ENCODE measurements at regions not wholly inside any gene's neighbourhood (a gene's known extent, or its start where the extent isn't known, plus 50 kb on each side); places are given as distances from the start of the nearest gene placed in this dataset.

DNA sequence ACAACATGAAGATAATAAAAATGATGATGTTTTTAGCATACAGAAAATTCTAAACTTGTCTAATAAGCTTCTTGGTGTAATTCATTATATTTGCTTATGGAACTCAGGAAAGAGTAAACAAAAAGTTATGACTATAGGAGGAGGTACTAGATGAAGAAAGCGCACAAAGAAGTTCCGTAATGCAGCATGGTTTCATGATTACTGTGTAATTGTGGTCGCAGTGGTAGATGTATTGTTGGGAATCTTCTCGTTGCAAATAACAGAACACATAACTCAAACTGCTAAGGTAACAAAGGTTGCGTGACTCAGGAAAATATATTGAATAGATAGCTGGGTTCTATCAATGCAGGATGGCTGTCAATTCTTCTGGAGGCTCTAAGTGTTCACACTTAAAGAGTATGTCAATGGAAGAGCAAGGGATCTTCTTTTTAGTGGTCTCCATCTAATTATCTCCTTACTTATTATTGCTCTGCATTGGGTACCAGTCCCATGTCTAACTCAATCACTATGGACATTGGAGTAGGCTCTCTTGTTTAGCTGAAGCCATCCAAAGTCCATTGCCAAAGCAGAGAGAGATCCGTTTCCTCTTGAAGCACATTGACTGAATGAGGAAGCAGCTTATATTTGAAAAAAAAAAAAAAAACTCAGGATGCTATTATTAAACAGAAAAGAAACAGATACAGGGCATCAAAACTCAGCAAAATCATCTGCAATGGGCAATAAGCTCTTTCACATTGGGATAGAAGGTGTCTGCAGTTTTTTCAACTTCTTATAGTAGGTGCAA is 283.4 kb upstream of the ATP2B1 start:
- TF ChIP-seq POLR2A (IDR thresholded peaks at IDR 0.05; ENCODE audit: low read depth, low read length) (no peak), POLR2AphosphoS2 (IDR thresholded peaks at IDR 0.05; ENCODE audit: low read depth, low read length) (no peak), ZNF217 (IDR thresholded peaks at IDR 0.05) (no peak), SUZ12 (IDR thresholded peaks at IDR 0.05; ENCODE audit: unreplicated experiment) (no peak), SIN3A (IDR thresholded peaks at IDR 0.05; ENCODE audit: low read depth, low read length) (no peak), CTCF (IDR thresholded peaks at IDR 0.05 in 2 of 3, conservative IDR thresholded peaks at IDR 0.05 in 1 of 3; ENCODE audit: control insufficient read depth in 2 of 3, extremely low read depth in 1 of 3, insufficient read depth in 1 of 3, low read depth in 3 of 3, low read length in 3 of 3) (no peak), USF2 (IDR thresholded peaks at IDR 0.05; ENCODE audit: borderline replicate concordance, low read depth, low read length) (no peak), RUNX3 (IDR thresholded peaks at IDR 0.05; ENCODE audit: low read length) (peak; percentile 48; the same call in 1 of the 2 replicates), RFX5 (IDR thresholded peaks at IDR 0.05; ENCODE audit: low read depth, low read length) (no peak)
- TF ChIP-seq, protein P1, sequence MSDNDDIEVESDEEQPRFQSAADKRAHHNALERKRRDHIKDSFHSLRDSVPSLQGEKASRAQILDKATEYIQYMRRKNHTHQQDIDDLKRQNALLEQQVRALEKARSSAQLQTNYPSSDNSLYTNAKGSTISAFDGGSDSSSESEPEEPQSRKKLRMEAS (IDR thresholded peaks at IDR 0.05; ENCODE audit: low read depth, low read length), result no peak
- TF ChIP-seq, protein P2, sequence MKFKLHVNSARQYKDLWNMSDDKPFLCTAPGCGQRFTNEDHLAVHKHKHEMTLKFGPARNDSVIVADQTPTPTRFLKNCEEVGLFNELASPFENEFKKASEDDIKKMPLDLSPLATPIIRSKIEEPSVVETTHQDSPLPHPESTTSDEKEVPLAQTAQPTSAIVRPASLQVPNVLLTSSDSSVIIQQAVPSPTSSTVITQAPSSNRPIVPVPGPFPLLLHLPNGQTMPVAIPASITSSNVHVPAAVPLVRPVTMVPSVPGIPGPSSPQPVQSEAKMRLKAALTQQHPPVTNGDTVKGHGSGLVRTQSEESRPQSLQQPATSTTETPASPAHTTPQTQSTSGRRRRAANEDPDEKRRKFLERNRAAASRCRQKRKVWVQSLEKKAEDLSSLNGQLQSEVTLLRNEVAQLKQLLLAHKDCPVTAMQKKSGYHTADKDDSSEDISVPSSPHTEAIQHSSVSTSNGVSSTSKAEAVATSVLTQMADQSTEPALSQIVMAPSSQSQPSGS (IDR thresholded peaks at IDR 0.05; ENCODE audit: low read length), result no peak
- TF ChIP-seq, protein P3, sequence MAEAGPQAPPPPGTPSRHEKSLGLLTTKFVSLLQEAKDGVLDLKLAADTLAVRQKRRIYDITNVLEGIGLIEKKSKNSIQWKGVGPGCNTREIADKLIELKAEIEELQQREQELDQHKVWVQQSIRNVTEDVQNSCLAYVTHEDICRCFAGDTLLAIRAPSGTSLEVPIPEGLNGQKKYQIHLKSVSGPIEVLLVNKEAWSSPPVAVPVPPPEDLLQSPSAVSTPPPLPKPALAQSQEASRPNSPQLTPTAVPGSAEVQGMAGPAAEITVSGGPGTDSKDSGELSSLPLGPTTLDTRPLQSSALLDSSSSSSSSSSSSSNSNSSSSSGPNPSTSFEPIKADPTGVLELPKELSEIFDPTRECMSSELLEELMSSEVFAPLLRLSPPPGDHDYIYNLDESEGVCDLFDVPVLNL (IDR thresholded peaks at IDR 0.05; ENCODE audit: low read depth, low read length), result no peak

All from GM12878 (cell line).